SU-DHL-6 (cell line): ENCODE measurements at regions not wholly inside any gene's neighbourhood (a gene's known extent, or its start where the extent isn't known, plus 50 kb on each side); places are given as distances from the start of the nearest gene placed in this dataset.

Source experiments
- EZH2phosphoT487 ChIP-seq: fragments of 200-600 bp; sonication (generic), shearing (Covaris generic); conservative IDR thresholded peaks from 2 replicates; pipeline ENCODE4 v1.6.1; 2018; ENCODE audit warnings: mild to moderate bottlenecking, antibody characterized with exemption, low read length, moderate library complexity, mixed read lengths
- TF ChIP-seq, protein P1 (sequence below): fragments of 200-600 bp; sonication (generic); IDR thresholded peaks from one replicate; pipeline ENCODE4 v1.5.1; 2017; ENCODE audit warnings: antibody characterized with exemption, mild to moderate bottlenecking, low read length, moderate library complexity; ENCODE audit not compliant: insufficient read depth, poor library complexity, severe bottlenecking

DNA sequence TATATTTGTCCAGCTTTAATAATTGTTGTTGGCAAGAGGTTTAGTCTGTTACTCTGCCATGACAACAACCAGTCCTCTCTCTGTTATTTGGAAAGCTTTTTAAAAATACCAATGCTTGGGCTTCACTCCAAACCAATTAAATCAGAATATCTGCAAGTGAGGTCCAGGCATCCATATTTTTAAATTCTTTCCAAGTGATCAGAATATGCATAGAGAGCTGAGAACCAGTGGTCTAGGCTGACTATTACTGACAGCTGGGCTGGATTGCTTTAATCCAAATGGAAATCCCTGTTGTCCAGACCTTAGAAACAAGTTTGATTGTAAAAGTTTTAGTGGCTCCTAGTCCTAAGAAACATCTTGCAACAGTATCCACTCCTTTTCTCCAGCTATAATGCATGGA, 1059.7 kb upstream of the ACVR2A start:
- TF ChIP-seq, protein P1, sequence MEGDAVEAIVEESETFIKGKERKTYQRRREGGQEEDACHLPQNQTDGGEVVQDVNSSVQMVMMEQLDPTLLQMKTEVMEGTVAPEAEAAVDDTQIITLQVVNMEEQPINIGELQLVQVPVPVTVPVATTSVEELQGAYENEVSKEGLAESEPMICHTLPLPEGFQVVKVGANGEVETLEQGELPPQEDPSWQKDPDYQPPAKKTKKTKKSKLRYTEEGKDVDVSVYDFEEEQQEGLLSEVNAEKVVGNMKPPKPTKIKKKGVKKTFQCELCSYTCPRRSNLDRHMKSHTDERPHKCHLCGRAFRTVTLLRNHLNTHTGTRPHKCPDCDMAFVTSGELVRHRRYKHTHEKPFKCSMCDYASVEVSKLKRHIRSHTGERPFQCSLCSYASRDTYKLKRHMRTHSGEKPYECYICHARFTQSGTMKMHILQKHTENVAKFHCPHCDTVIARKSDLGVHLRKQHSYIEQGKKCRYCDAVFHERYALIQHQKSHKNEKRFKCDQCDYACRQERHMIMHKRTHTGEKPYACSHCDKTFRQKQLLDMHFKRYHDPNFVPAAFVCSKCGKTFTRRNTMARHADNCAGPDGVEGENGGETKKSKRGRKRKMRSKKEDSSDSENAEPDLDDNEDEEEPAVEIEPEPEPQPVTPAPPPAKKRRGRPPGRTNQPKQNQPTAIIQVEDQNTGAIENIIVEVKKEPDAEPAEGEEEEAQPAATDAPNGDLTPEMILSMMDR: no peak
- no peak for TF ChIP-seq EZH2phosphoT487
